HCT116 (cell line): ENCODE measurements at regions not wholly inside any gene's neighbourhood (a gene's known extent, or its start where the extent isn't known, plus 50 kb on each side); places are given as distances from the start of the nearest gene placed in this dataset.

Source experiments
- ATAC-seq: fragments of 200-7000 bp; cut with Tn5 transposase; 2 replicates; pipeline ENCODE4 v1.9.1; 2020; ENCODE audit warnings: mild to moderate bottlenecking, moderate library complexity
- BruUV-seq: library from RNA; stranded (reverse); fragments of 400-500 nt; replicated peaks from 2 replicates; lab custom pipeline; 2021; lab: Mats Ljungman, UMichigan
- CTCF ChIA-PET: fragments of 300-600 bp; sonication (Branson Sonifier 250); formaldehyde crosslinking; loops from one replicate; lab custom pipeline; 2021; ENCODE audit warnings: antibody characterized with exemption; lab: Charles Lee
- POLR2A ChIA-PET: fragments of 300-600, 350-600 bp; sonication (Branson Sonifier 250); formaldehyde crosslinking; loops from one replicate; lab custom pipeline; 2021; ENCODE audit warnings: antibody characterized with exemption; lab: Charles Lee
- RAD21 ChIA-PET, 2 experiments: fragments of 300-600 bp; sonication (Branson Sonifier 250); formaldehyde crosslinking; loops; one replicate each; lab custom pipeline; 2023; ENCODE audit warnings: low total read pairs in 2 of 2; ENCODE audit not compliant: uncharacterized antibody in 2 of 2, unreplicated experiment in 2 of 2, low non-redundant PET in 1 of 2; lab: Charles Lee
- DNase-seq: peaks from one replicate; pipeline ENCODE4 v3.0.0-alpha.2; 2010; ENCODE audit warnings: low read depth, low spot score
- H2AFZ ChIP-seq: fragments of 200-600 bp; shearing (Covaris generic), sonication (generic); 2 replicates; pipeline ENCODE4 v1.6.1; 2017; ENCODE audit warnings: low read depth, mixed run types, mixed read lengths, antibody characterized with exemption, low read length; ENCODE audit not compliant: poor library complexity, severe bottlenecking
- H3K27ac ChIP-seq: 2 replicates; pipeline ENCODE4 v1.5.1; 2012; ENCODE audit warnings: low read depth, low read length
- H3K27me3 ChIP-seq: fragments of 200-600 bp; sonication (generic); 2 replicates; pipeline ENCODE4 v1.6.1; 2016; ENCODE audit warnings: mixed run types, low read length, mixed read lengths; ENCODE audit not compliant: insufficient read depth
- H3K36me3 ChIP-seq, 2 experiments: fragments of 200-500 bp in 1 of 2; fragments of 200-600 bp in 1 of 2; sonication (Bioruptor generic) in 1 of 2; sonication (generic) in 1 of 2; 2 replicates each; pipeline versions ENCODE4 v1.5.1 to v1.6.1; 2014 to 2016; ENCODE audit warnings: low read length in 2 of 2, inconsistent platforms in 1 of 2, mixed read lengths in 1 of 2, mixed run types in 1 of 2; ENCODE audit not compliant: insufficient read depth in 2 of 2, control insufficient read depth in 1 of 2
- H3K4me1 ChIP-seq, 2 experiments: fragments of 200-600 bp in 1 of 2; sonication (generic) in 1 of 2; 2 replicates each; pipeline versions ENCODE4 v1.5.1 to v1.6.1; 2012 to 2017; ENCODE audit warnings: low read length in 2 of 2, inconsistent platforms in 1 of 2, mild to moderate bottlenecking in 1 of 2, mixed read lengths in 1 of 2, mixed run types in 1 of 2, moderate library complexity in 1 of 2; ENCODE audit not compliant: insufficient read depth in 2 of 2, control insufficient read depth in 1 of 2
- H3K4me2 ChIP-seq: fragments of 200-600 bp; sonication (generic); 2 replicates; pipeline ENCODE4 v1.6.1; 2017; ENCODE audit warnings: mixed run types, low read length, mixed read lengths
- H3K4me3 ChIP-seq, 2 experiments: fragments of 200-600 bp in 1 of 2; sonication (generic) in 1 of 2; replicated peaks in 1 of 2; 2 replicates each; pipeline ENCODE4 v1.5.1; 2011 to 2016; ENCODE audit warnings: low read length in 2 of 2, control low read depth in 1 of 2, low read depth in 1 of 2, mild to moderate bottlenecking in 1 of 2, mixed read lengths in 1 of 2, mixed run types in 1 of 2
- H3K79me2 ChIP-seq: fragments of 200-600 bp; sonication (generic); 2 replicates; pipeline ENCODE4 v1.6.1; 2017; ENCODE audit warnings: mild to moderate bottlenecking, mixed run types, low read length, moderate library complexity, mixed read lengths; ENCODE audit not compliant: insufficient read depth
- H3K9ac ChIP-seq: fragments of 200-600 bp; sonication (generic); 2 replicates; pipeline ENCODE4 v1.6.1; 2016; ENCODE audit warnings: low read length, mixed read lengths
- H3K9me2 ChIP-seq: fragments of 200-600 bp; sonication (generic), shearing (Covaris generic); 2 replicates; pipeline ENCODE4 v1.6.1; 2017; ENCODE audit warnings: mixed run types, mild to moderate bottlenecking, moderate library complexity; ENCODE audit not compliant: insufficient read depth
- H3K9me3 ChIP-seq, 2 experiments: fragments of 200-500 bp in 1 of 2; fragments of 200-600 bp in 1 of 2; sonication (Bioruptor generic) in 1 of 2; sonication (generic) in 1 of 2; 2 replicates each; pipeline ENCODE4 v1.6.1; 2014 to 2017; ENCODE audit warnings: low read length in 2 of 2, mixed read lengths in 2 of 2, inconsistent platforms in 1 of 2, low read depth in 1 of 2, mild to moderate bottlenecking in 1 of 2, mixed run types in 1 of 2, moderate library complexity in 1 of 2; ENCODE audit not compliant: control insufficient read depth in 1 of 2, insufficient read depth in 1 of 2
- H4K20me1 ChIP-seq: fragments of 200-600 bp; sonication (generic), shearing (Covaris generic); 2 replicates; pipeline ENCODE4 v1.6.1; 2017; ENCODE audit warnings: mixed run types, mild to moderate bottlenecking, moderate library complexity; ENCODE audit not compliant: insufficient read depth
- ATF3 ChIP-seq: IDR thresholded peaks from 2 replicates; pipeline ENCODE4 v1.6.1; 2012
- CBX3 ChIP-seq: IDR thresholded peaks from 2 replicates; pipeline ENCODE4 v1.6.1; 2012; ENCODE audit warnings: low read depth
- CEBPB ChIP-seq: IDR thresholded peaks from 2 replicates; pipeline ENCODE4 v1.6.1; 2012; ENCODE audit warnings: low read depth
- ELF1 ChIP-seq: IDR thresholded peaks from 2 replicates; pipeline ENCODE4 v1.6.1; 2012; ENCODE audit warnings: low read depth, borderline replicate concordance
- EZH2 ChIP-seq: fragments of 200-600 bp; sonication (generic); IDR thresholded peaks from 2 replicates; pipeline ENCODE4 v1.6.1; 2017; ENCODE audit warnings: antibody characterized with exemption, mixed run types
- FOSL1 ChIP-seq: IDR thresholded peaks from 2 replicates; pipeline ENCODE4 v1.6.1; 2012; ENCODE audit warnings: low read depth
- POLR2A ChIP-seq: IDR thresholded peaks from 2 replicates; pipeline ENCODE4 v1.7.0; 2011; ENCODE audit warnings: borderline replicate concordance; ENCODE audit not compliant: insufficient read depth, insufficient read length; ENCODE audit errors: extremely low read depth
- RAD21 ChIP-seq: IDR thresholded peaks from 2 replicates; pipeline ENCODE4 v1.6.1; 2012; ENCODE audit warnings: low read depth, mild to moderate bottlenecking
- REST ChIP-seq: IDR thresholded peaks from 2 replicates; pipeline ENCODE4 v1.6.1; 2012; ENCODE audit warnings: low read depth
- SIN3A ChIP-seq: IDR thresholded peaks from 2 replicates; pipeline ENCODE4 v1.6.1; 2012; ENCODE audit warnings: low read depth
- SP1 ChIP-seq: IDR thresholded peaks from 2 replicates; pipeline ENCODE4 v1.6.1; 2012; ENCODE audit warnings: low read depth
- SRF ChIP-seq: IDR thresholded peaks from 2 replicates; pipeline ENCODE4 v1.6.1; 2012; ENCODE audit warnings: low read depth
- TCF7L2 ChIP-seq: IDR thresholded peaks from 2 replicates; pipeline ENCODE4 v1.7.0; 2011; ENCODE audit warnings: borderline replicate concordance, inconsistent platforms; ENCODE audit not compliant: insufficient read depth, insufficient read length; ENCODE audit errors: extremely low read depth
- YY1 ChIP-seq: IDR thresholded peaks from 2 replicates; pipeline ENCODE4 v1.6.1; 2011; ENCODE audit warnings: low read length, low read depth, moderate library complexity, mild to moderate bottlenecking; ENCODE audit not compliant: insufficient replicate concordance; ENCODE audit errors: extremely low read depth
- ZBTB33 ChIP-seq: IDR thresholded peaks from 2 replicates; pipeline ENCODE4 v1.6.1; 2011; ENCODE audit warnings: mild to moderate bottlenecking, low read length, moderate library complexity; ENCODE audit not compliant: insufficient replicate concordance; ENCODE audit errors: extremely low read depth
- intact Hi-C: fragments of 100-400 bp; cut with micrococcal nuclease; formaldehyde crosslinking; loops from 2 replicates; pipeline ENCODE4 v1.10.0; 2022

GRCh38 chr2:123165616-123166015, 859.5 kb upstream of the CNTNAP5 start:
- no peak overlapping the region for H3K4me3 ChIP-seq
- no peak overlapping the region for H2AFZ ChIP-seq
- no peak overlapping the region for H3K9ac ChIP-seq
- no peak overlapping the region for H3K27ac ChIP-seq
- intact Hi-C loops, result no loop called here
- no peaks in the 10 kb centered on the region for H3K9me2 ChIP-seq
- H3K27me3 ChIP-seq, result no peaks in the 10 kb centered on the region
- no peaks in the 10 kb centered on the region for H4K20me1 ChIP-seq
- CTCF ChIA-PET, result no interaction called here
- RAD21 ChIA-PET, result no interaction called here
- DNase-seq (no peak), ATAC-seq (no peak)
- POLR2A ChIA-PET, result no interaction called here
- H3K4me2 ChIP-seq, result no peak overlapping the region
- peaks cover 10 to 50% of the 10 kb centered on the region in 2 experiments; a peak in 2 of 4 replicates for H3K9me3 ChIP-seq
- H3K36me3 ChIP-seq, result no peaks in the 10 kb centered on the region
- BruUV-seq, result no TSS peak
- H3K79me2 ChIP-seq, result no peaks in the 10 kb centered on the region
- TF ChIP-seq SP1, result no peak
- no peak for TF ChIP-seq TCF7L2
- TF ChIP-seq EZH2, result no peak
- TF ChIP-seq CBX3, result no peak
- no peak for TF ChIP-seq REST
- no peak for TF ChIP-seq ATF3
- TF ChIP-seq CEBPB, result no peak
- TF ChIP-seq ELF1, result no peak
- TF ChIP-seq ZBTB33, result no peak
- TF ChIP-seq FOSL1, result no peak
- no peak for TF ChIP-seq YY1
- TF ChIP-seq RAD21, result no peak
- TF ChIP-seq SIN3A, result no peak
- no peak for TF ChIP-seq SRF
- TF ChIP-seq POLR2A, result no peak
- no peaks in the 10 kb centered on the region for H3K4me1 ChIP-seq
